ENCODE measurements at regions not wholly inside any gene's neighbourhood (a gene's known extent, or its start where the extent isn't known, plus 50 kb on each side); places are given as distances from the start of the nearest gene placed in this dataset.
"Not testable (repeated sequence)": the region's sequence is repeated elsewhere in the genome, so short reads cannot be mapped to it uniquely, and the experiment has no call there.

DNA sequence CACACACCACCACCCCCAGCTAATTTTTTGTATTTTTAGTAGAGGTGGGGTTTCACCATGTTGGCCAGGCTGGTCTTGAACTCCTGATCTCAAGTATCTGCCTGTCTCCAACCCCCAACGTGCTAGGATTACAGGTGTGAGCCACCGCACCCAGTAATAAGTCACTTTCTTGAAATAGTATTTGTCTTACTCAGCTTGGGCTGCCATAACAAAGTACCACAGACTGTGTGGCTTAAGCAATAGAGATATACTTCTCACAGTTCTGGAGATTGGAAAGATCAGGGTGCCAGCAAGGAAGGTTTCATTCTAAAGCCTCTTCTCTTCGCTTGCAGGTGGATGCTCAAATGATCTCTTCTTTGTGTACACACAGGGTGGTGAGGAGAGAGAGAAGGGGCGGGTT is 99.8 kb downstream of the ARRDC3 start:
- DNase-seq: no peak

DNA sequence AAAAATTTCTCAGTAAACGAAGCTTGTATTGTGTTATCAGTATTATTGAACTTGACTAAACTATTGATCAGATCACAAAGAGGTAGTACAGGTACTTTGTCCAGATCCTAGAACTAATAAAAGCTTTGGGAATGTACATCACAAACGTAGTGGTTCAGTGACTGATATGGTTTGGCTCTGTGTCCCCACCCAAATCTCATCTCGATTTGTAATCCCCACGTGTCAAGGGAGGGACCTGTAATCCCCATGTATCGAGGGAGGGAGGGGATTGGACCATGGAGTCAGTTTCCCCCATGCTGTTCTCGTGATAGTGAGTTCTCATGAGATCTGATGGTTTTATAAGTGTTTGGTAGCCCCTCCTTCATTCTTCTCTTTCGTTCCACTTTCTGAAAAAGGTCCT is 100.9 kb downstream of the ARRDC3 start:
- DNase-seq: no peak

DNA sequence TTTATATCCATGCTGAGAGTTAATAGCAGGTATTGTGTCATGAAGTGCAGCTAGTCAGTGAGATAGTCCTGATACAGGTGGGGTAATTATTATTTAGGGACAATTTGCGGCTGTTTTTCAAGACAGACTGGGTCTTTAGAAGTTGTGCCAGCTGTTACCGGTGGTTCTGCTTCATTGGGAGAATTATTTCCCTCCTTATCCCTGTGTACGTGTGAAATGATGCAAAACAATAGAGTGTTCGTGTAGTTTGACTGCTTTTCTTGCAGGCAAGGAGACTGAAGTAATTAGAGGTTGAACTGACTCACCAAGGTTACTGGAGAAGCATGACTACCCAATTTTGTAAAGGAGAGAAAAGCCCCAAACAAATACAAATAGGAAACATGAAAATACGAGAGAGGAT is 101.7 kb downstream of the ARRDC3 start:
- DNase-seq: no peak

DNA sequence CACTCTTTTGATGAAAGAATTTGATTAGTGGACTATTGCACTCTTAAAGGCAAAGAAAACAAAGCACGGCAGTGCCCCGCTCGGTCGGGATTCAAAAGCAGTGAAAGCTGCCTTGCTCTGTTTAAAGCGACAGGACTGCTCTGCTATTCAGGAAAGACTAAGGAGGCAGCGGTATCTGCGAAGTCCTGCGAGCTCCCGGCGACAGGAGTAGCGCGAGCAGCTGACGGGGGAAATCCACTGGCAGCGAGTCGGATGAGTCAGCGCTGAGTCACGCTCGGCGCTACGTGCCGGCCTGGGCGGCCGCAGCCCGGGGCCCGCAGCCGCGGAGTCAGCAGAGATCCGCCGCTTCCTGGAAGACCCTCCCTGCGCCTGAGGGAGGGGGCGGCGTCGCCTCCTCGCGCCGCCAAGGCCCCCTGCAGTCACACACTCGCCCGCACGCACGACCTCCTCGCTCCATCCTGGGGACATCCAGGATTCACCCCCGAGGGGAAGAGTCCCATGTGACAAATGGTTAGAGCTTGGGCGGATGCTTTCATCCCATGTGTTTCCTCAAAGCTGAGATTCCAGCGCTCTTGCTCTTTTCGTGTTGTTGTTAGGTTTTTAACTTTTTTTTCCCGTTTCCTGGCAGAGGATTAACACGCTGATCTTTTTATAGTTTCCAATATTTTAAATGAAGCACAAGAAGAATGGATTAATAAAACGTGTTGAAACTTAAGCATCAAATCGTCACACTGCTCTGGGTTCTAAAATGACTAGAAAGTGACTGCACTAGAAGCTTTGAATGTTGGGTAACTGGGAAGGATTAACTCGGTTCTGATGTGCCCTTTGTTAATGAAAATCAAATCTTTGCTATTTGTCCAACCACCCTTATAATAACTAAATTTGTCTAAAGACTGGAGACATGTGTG is 102.5 kb downstream of the ARRDC3 start:
- DNase-seq: peak; percentile 58 to 83 (median 70)

GRCh38 chr5:91277840-91278239 is 105.3 kb downstream of the ARRDC3 start:
- DNase-seq: no peak

DNA sequence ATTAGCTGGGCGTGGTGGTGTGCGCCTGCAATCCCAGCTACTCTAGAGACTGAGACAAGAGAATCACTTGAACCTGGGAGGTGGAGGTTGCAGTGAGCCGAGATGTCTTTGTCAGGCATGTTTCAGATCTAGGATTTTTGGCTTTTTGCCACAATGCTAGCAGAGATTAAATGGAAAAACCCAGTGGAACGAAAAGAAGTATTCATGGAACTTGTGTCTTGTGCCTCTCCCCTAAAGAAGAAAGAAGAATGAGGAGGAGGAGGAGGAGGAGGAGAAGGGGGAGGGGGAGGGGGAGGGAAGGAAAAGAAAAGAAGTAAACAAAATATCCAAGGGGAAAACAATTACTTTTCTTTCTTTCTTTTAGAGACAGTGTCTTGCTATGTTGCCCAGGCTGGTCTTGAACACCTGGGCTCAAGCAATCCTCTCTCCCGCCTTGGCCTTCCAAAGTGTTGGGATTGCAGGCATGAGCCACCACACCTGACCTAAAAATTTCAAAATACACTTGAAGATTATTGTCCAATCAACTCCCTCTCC is 106.0 kb downstream of the ARRDC3 start:
- DNase-seq: no peak

- DNase-seq: no peak
Observed at GRCh38 chr5:91272858-91273257, 110.3 kb downstream of the ARRDC3 start.

DNA sequence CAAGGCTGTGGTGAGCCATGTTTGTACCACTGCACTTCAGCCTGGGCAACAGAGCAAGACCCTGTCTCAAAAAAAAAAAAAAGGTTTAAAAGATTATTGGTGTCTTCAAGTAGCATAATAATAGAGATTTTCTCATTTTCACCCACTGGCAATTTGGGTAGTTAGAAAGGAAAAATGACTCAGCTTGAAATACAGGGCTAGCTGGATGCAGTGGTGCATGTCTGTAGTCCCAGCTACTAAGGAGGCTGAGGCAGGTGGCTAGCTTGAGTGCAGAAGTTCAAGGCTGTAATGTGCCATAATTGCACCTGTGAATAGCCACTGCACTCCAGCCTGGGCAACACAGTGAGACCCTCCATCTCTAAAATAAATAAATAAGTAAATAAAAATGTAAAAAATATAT is 111.1 kb downstream of the ARRDC3 start:
- no peak for DNase-seq

- no peak for DNase-seq
Observed at GRCh38 chr5:91269198-91269597, 113.9 kb downstream of the ARRDC3 start.

DNA sequence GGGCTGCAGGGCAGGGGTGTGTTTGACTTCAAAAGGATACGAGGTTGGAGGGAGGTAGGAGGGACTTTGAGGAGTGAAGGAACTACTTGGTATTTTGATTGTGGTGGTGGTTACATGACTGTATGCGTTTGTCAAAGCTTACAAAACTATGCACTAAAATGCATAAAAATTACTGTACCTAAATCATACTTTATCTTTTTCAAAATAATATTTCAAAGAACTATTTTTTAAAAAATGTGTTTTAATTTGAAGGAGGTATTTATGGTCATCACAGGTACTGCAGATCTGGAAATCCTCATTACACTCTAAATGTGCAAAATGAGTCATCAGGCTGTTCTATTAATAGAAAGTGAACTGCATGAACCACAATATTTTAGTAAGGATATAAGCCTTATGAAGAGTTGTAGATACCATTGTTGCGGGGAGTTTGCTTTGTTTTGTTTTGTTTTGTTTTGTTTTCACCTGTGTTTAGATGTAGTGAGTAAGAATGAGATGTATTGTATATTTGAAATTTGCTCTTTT is 116.9 kb downstream of the ARRDC3 start:
- DNase-seq: no peak

- no peak for DNase-seq
Observed at GRCh38 chr5:91264311-91265051, 118.6 kb downstream of the ARRDC3 start.

- no peak for DNase-seq
Observed at GRCh38 chr5:91263898-91264297, 119.2 kb downstream of the ARRDC3 start.

DNA sequence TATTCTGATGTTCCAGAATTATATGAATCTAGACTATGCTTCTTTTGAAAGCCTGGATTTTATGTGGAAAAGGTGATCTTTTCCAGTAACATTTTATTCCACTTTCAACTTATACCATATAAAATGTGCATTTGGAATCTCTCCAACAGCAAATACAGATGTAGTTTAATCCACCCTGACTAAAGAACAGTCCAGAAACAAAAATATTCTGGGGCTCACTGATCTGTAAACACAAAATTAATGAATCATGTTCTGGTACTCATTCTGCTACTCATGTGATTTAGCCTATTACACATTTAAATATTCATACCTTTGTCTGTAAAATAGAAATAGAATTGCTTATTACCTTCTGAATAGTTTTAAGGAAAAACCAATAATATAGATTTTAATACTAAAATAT is 125.8 kb downstream of the ARRDC3 start:
- DNase-seq: no peak

DNA sequence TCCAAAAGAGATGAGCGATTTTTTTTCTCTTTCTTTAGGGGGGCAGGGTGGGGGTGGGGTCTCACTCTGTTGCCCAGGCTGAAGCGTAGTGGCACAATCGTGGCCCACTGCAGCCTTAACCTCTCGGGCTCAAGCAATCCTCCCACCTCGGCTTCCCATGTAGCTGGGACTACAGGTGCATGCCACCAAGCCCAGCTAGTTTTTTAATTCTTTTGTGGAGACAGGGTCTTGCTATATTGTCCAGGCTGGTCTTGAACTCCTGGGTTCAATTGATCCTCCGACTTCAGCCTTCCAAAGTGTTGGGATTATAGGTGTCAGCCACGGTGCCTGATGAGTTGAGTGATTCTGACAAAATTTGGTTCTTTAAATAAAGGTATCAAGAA is 127.0 kb downstream of the ARRDC3 start:
- no peak for DNase-seq

- DNase-seq: no peak
Observed at GRCh38 chr5:91255396-91256141, 127.5 kb downstream of the ARRDC3 start.

GRCh38 chr5:91252916-91253315 is 130.2 kb downstream of the ARRDC3 start:
- no peak for DNase-seq

GRCh38 chr5:91245871-91246270 is 137.2 kb downstream of the ARRDC3 start:
- DNase-seq: no peak

DNA sequence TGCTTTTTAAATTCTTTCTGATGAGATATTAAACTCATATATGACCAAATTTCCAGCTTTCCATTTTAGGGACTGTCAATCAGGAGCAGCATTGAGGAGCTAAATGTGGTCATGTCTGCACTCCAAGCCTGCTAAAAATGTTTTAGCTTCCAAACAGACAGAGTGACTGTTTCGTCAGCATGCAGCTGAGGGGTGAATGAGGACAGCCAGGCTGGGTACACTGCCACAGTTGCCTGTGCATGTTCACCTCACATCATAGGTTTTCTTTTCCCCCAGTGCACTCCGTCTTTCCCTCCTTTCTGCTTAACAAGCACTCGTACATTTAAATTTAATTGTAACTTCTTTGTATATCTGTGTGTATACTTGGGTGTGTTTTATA is 138.1 kb downstream of the ARRDC3 start:
- DNase-seq: no peak

- no peak for DNase-seq
Observed at GRCh38 chr5:91244380-91245073, 138.6 kb downstream of the ARRDC3 start.

DNA sequence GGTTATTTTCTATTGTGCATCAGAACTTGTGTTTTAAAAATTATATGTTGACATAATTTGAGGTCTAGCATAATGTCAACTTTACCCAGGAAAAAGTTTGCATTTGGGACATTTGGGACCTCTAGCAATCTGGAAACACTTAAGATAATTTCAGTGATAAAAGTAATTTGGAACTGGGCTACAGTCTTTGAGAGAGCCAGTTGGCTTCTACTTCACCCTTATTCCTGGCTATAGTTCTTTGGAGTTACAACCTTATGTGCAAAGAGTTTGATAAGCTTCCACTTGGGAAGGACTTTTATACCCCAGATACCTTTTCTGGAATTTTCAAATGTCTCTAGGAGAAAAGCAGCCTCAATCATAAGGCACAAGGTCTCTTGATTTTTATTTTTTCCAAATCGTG is 139.3 kb downstream of the ARRDC3 start:
- no peak for DNase-seq

- no peak for DNase-seq
Observed at GRCh38 chr5:91243286-91243685, 139.8 kb downstream of the ARRDC3 start.

GRCh38 chr5:91241460-91241859 is 141.7 kb downstream of the ARRDC3 start:
- not testable (repeated sequence) for DNase-seq
